GM19023 (cell line): ENCODE measurements at regions not wholly inside any gene's neighbourhood (a gene's known extent, or its start where the extent isn't known, plus 50 kb on each side); places are given as distances from the start of the nearest gene placed in this dataset.

Experiments
- ATAC-seq: cut with Tn5 transposase; IDR thresholded peaks from one replicate; pipeline ENCODE4 v1.9.1; 2021; ENCODE audit warnings: mild to moderate bottlenecking, moderate library complexity; ENCODE audit not compliant: unreplicated experiment

DNA sequence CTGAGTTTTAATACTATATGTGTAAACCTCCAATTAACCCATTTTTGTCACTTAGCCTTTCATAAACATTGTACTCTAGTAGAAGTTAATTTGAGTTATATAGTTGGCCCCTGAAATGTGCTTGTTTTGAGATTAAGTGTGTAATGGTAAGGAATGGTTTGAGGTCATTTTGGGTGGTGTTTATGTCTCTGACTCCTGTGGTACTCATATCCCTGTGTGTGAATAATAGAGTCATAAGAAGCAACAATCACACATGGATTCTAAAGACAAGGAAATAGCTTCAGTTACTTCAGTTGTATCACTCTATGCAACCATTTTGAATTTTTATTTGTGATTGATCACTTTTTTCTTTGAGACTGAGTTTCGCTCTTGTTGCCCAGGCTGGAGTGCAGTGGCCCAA lies 408.5 kb downstream of the MFSD1 start:
- no peak for ATAC-seq

DNA sequence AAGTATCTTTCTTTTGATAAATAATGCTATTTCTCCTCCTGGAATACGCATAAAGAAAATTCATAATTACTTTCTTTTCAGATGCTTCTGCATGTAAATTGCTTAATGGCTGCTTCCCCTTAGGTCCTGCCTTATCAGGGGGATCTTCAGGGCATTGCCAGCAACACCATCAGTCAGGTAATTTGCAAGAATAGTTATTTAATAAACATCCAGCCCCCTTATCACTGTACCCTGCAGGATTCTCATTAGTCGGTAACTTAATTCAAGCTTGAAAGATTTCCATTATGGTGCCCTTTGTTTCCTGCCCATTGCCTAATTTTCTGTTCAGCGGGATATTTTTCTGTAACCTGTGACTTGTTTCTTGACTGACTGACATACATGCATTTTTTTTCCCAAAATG lies 414.5 kb downstream of the MFSD1 start:
- no peak for ATAC-seq

DNA sequence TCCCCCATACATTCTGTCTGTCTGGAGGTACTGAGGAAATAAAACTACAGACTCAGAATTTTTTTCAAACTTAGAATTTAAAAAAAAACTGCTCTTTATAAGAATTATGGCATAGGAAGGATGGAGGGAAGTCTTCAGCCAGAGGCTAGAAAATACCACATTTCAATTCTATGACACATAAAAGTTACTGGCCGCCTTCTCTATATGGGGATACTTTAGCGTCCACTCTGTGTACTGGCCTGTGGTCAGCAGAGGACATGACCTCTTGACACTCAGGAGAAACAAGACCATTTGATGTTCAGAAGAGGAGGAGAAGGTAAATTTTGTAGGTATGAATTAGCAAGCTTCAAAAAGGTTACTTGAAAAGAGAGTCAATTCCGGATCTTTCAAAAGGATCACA lies 417.4 kb downstream of the MFSD1 start:
- no peak for ATAC-seq

DNA sequence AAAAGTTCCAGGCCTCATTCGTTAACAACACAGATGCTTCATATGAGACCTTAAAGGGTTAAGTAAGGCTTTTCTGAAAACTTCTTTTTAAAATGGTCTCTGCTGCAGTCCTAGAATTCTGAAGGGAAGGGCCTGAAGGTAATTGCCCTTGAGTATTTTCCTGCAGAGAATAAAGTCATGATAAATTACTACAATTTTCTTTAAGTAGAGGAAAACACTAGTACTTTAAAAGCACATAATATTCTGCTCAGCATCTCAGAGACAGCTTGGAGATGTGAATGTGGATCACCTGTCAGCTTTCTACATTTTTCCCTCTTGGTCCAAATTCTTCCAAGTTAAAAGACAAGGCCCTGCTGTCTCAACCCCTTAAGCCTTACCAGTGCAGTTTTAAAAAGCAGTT lies 419.5 kb downstream of the MFSD1 start:
- no peak for ATAC-seq

DNA sequence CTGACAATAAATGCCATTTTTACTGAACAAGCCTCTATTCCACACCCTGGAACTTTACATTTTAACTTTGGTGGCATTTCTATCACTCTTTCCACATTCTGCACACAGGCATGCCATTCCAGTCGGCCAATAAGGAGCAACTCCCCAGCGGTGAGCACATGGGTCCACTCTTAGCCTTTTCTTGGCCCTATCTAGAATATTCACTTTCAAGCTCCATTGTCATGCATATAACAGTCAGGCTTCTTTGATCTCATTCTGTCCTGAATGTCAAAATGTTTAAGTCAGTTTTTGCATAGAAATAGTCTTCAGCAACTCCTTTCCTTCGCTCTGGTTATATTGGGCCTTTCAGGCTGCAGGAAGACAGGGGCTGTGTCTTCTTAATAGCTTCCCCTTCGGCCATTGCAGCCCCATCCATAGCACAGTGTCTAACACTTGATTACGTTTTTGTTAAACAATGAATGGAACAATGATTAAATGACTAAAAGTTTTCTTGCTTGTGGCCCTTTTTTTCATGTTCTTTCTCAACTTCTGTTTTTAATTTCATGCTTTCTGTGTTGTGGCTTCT lies 427.3 kb downstream of the MFSD1 start:
- ATAC-seq, result no peak

DNA sequence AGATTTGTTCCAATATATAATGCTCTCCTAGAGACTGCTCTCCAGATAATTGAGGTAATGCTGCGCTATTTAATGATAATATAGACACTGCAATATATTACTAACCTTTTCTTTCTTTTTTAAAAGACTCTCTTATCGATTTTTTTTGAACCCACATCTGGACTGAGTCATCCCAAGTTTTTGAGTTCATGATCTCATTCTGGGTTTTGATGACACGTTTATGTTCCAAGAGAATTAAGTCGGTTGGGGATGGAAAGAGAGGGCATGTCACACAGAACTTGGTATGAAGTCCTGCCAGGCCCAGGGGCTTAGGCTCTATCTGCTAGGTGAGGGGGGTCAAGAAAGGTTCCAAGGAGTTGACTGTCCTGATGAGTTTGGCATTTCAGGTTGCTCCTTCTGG lies 431.1 kb downstream of the MFSD1 start:
- no peak for ATAC-seq

DNA sequence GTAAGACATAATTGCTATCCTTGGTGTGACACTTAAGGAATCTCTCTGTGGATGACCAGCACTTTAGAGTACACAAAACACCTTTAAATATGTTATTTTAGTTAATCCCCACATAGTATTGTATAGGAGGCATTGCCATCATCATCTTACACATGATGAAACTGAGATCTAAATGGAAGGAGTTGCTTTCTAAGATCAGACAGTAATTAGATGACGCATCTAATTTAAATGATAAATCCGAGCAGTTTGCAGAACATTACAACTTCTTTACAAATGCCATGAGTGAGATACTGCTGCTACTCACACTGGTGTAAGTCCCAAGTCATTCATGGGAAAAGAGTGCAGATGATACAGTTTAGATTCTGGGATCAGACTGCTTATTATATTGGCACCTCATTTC lies 431.9 kb downstream of the MFSD1 start:
- no peak for ATAC-seq

DNA sequence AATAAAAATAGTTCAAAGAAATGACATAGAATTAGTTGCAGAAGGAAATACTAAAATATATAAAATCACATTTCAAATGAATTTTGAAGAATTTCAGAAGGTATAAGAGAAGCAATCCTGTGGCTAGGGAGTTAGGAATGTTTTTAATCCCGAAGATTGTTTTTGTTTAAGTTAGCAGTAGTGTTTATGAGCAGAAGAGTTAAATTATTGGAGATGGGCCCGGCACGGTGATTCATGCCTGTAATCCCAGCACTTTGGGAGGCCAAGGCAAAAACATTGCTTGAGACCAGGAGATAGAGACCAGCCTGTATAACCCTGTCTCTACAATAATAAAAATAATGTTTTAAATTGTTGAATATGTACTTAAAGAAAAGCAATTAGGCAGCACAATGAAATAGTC lies 432.5 kb downstream of the MFSD1 start:
- no peak for ATAC-seq

DNA sequence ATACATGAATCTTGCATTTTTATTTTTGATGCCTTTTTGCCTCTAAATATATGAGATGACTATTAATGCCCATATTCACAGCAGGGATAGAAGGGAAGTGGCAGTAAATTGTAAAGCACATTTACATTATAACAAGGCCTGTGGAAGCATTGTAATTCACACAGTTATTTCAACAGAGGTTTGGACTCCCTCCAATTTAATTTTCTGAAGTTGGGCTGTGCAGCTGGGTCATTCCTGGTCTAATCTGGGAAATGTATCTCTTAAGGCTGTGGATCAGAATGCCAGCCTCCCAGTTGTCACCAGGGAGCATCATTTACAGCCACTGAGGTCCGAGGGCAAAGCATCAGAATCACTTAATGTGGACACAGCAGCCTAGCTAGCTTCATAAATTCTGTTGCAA lies 434.5 kb downstream of the MFSD1 start:
- ATAC-seq, result no peak

DNA sequence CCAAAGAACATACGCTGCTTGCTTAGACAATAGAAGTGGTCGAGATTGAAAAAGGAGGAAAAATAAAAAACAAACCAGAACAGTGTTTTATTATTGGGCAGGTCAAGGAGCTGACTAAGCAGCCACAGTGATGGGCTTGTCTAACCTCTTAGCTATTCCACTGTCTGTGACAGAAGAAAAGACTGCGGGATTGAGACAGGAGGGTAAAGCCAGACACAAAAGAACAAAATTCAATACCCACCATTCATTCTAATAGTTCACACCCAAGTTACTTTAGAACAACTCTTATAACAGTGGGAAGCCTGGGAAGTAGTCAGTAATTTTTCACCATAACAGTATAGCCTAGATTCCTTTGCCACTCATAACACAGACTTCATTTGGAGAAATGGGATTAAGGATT lies 435.4 kb downstream of the MFSD1 start:
- ATAC-seq, result no peak

DNA sequence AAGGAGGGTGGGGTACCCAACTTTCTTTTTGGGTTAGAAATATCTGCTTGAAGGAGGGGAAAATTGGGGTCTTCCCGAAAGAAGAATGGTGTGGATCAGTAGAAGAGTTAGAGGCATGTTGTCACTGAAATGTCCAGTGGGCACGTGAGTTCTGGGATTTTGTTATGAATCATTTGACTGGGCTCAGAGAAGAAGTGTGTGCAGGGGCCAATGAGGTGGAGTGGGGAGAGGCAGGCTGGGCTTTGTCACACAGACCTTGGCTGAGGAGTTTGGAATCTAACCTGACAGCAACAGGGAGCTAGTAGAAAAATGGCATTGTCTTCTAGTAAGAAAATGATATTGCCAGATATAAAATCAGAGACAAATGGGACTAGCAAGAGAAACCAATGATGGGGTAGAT lies 436.8 kb downstream of the MFSD1 start:
- no peak for ATAC-seq

DNA sequence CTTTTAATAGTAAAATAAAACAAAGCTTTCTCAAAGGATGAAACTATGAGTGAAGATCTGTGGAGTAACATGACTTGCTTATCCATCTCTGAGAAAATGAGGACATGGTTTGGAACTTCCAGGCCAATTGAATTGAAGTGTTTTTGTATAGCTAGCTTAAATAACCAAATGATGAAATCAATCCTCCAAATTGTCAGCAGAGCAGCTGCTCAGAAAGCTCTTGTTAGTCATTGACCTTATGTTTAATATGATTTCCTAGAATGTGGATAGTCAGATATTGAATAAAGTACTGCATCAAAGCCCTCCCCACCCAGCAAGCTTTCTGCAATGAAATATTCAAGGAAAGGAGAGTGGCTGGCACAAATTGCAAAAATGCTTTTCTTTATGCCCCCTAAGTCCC lies 437.2 kb downstream of the MFSD1 start:
- no peak for ATAC-seq

DNA sequence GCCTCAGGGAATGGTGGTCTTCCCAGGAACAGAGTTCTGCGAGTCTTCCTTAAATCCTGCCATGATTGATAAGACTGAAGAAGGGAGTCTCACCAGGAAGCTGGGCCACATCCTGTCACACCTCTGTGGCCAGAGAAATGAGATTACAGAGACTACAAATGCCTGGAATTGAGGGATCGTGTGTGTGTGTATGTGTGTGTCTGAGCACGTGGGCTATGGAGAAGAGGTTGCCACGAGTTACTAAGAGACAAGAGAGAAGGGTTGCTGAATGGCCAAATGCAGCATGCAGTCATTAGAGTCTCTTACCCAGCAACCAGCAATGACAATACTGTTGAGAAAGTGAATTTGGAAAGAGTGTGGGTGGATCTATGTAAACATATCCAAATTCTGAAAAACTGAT lies 443.1 kb downstream of the MFSD1 start:
- no peak for ATAC-seq

DNA sequence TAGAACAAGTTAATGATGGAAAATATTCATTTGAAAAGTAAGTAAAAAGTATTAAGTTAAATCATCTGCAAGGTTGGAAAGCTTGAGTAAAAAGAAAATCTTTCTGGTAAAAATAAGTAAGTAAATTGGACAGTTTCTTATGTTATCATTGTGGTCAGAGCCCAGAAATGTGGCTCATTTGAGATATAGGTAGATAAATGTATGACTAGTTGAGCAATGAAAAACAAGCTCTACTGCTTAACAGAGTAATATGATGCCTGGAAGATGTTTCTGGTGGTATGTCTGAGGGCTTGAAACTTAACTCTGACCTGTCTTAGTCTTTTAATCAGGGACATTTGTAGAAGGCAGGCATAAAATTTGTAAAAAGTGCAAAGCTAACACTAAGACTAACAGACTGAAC lies 444.0 kb downstream of the MFSD1 start:
- no peak for ATAC-seq

DNA sequence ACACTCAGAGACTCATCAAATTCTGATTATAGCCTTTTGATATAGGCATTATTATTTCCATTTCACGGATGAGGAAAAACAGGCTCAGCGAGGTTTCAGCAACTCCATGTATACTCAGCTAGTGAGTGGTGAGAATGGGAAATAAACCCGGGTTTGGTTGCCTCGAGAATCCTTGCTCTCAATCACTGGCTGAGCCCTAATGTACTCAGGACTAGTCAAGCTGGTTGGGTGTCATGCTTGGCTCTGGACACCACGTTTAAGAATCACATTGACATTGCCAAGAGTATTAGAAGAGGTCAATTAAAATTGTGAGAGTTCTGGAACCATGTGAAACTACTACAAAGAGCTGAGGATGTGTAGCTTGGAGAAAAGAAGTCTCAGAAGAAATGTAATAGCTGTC lies 444.5 kb downstream of the MFSD1 start:
- ATAC-seq, result no peak

DNA sequence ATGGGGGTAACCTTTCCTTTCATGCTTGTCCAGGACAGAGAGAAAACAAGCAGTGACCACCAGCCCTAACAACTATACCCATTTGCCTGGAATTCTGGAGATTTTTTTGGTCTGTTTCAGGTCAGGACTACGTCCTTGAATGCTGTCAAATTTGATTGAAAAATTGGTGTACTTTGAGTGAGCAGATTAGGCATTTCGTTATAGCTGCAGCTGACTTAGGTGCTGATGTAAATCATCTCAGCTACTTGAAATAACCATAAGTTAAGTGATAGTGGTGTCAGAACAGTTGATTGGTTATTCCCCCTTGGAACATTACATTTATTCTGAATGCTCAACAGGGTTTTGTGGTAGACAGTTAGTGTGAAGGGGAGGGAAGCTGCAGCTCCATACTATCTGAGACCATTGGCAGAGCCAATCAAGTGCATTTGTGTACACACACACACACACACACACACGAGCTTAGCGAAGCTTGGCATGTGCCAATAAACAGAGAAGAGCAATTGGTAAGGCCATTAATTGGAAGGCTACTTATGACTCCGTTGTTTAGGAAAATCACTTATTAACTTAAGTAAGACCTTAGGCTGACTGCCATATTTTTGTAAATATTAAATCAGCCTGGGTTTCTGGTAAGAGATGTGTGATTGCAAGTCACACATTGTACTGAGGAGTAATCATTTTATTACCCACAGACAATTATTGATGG lies 447.8 kb downstream of the MFSD1 start:
- ATAC-seq, result no peak

DNA sequence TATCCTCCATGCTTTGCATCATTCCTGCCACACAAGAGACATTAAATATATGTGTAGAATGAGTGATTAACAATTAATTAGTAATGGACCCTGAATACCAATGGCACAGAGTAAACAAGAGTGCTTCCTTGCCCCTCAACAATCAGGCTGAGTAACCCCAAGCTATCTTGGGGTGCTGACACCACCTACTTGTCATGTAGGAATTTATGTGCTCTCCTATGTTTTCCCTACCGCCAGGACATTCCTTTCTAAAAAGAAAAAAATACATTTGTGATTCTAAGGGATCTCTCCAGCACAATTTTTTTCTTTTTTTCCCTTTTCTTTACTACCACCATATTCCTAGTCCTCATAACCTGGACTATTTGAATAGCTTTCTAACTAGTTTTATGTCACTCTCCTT lies 449.1 kb downstream of the MFSD1 start:
- no peak for ATAC-seq

DNA sequence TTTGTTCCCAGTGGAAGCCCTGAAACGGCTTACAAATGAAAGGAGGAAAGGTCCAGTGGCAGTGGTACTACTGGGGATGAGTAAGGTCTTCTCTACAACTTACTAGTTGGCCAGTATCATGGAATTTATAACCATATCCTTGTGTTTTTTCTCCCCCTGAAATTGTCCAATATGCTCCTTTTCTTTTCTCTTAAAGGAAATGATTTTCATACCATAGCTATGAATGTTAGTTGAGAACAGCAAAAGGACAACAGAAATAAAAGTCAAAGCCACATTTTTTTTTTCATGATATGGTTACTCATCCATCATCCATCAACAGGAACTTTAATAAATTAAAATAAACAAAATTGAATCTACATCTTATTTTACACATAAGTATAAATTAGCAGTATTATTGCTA lies 450.4 kb downstream of the MFSD1 start:
- ATAC-seq, result no peak

DNA sequence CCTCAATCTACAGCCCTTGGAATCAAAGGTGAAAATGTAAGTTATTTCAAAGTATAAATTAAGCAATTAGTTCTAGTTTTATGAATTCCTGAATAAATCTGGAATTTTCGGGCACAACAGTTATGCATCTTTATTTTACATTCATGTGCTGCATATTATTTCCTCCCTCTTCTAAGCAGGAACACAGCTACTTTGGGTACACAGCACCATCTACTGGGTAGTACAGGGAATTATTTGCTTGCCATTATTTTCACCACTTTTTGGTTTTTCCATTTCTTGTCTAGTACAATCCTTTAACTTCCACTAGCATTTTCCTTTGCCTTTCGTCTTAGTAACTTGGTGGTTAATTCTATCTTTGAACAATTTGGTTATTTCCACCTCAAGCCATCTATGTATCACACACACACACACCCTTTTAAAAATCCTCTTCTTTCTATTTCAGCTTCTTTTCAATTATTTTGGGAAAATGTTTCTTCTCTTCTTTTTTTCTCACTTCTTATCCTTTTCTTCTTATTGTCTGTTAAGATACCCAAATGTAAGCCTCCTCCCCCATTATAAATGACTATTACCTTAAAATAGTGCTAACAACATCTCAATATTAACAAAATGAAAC lies 451.0 kb downstream of the MFSD1 start:
- no peak for ATAC-seq

DNA sequence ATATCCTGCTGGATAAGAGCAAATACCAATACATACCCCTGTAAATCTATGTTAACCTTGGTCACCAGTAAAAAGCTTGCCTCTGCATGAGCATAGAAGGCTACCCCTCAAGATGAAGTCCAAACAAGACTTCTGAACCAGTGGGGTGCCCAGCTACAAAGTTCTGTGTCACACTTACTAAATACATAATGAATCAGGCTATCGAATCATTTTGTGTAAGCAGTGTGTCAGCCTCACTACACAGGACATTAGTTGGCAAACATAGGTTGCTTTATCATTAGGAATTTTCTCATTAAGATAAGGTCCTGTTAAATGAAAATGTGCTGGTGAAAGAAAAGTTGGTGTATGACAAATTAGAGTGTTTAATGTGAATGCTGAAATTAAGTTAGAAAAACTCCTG lies 452.0 kb downstream of the MFSD1 start:
- ATAC-seq, result no peak

DNA sequence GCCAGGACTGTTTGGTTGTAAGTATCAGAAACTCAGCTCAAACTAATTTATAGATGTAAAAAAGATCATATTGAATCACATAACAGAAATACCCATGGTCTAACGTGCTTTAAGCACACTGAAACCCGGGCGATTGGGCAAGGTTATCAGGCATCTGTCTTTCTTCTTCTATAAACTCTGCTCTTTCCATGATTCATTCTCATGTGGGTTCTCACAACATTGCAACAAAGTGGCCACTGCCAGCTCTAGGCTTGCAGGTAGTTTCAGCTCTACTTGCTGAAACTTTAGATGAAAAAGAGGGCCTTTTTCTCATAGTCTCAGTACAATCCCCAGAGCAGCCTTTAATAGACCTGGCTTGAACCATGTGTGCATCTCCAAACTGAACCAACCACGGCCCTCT lies 456.1 kb downstream of the MFSD1 start:
- ATAC-seq, result no peak

DNA sequence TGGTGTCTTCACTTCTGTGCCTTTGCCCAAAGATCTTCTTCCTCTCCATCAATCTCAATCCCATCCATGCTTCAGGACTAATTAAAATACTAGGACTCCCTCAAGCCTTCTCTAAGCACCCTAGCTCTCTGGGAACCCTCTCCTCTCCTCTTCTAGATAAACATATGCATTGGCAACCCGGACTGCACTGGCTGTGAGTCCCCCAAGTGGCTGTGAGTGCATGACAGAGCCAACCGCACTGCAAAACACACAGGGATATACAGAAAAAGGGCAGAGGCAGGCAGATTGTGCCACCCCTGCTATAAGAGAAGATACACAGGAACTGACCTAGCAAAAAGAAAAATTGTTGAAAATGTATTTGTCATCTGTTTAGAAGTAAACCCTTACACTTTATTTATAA lies 457.1 kb downstream of the MFSD1 start:
- no peak for ATAC-seq
